Fibroblast of pulmonary artery (primary cell): ENCODE measurements at regions not wholly inside any gene's neighbourhood (a gene's known extent, or its start where the extent isn't known, plus 50 kb on each side); places are given as distances from the start of the nearest gene placed in this dataset.

Experiments
- DNase-seq: peaks from one replicate; pipeline ENCODE4 v3.0.0-alpha.2; 2010; ENCODE audit warnings: low read depth
- H3K4me3 ChIP-seq: replicated peaks from 2 replicates; pipeline ENCODE4 v1.5.1; 2011; ENCODE audit warnings: low read depth, mild to moderate bottlenecking, control low read depth, low read length, moderate library complexity
- CTCF ChIP-seq: IDR thresholded peaks from 2 replicates; pipeline ENCODE4 v1.5.1; 2011; ENCODE audit warnings: mild to moderate bottlenecking, control low read depth, low read length, inconsistent platforms; ENCODE audit errors: missing control alignments

- no peak for DNase-seq
- no peak for TF ChIP-seq CTCF
- H3K4me3 ChIP-seq: no peak overlapping the region
Measured at GRCh38 chr4:140297221-140297570, 76.2 kb upstream of the SCOC start.

GRCh38 chr4:140296335-140297220 lies 76.9 kb upstream of the SCOC start:
- H3K4me3 ChIP-seq: no peak overlapping the region
- TF ChIP-seq CTCF: no peak
- DNase-seq: peak; percentile 75

GRCh38 chr4:140293979-140294378 lies 79.5 kb upstream of the SCOC start:
- no peak overlapping the region for H3K4me3 ChIP-seq
- no peak for DNase-seq
- TF ChIP-seq CTCF: no peak

GRCh38 chr4:140291259-140291658 lies 82.2 kb upstream of the SCOC start:
- DNase-seq: no peak
- no peak overlapping the region for H3K4me3 ChIP-seq
- TF ChIP-seq CTCF: no peak

GRCh38 chr4:140289486-140289885 lies 84.0 kb upstream of the SCOC start:
- no peak for TF ChIP-seq CTCF
- no peak for DNase-seq
- no peak overlapping the region for H3K4me3 ChIP-seq

GRCh38 chr4:140286456-140286855 lies 87.0 kb upstream of the SCOC start:
- no peak overlapping the region for H3K4me3 ChIP-seq
- DNase-seq: no peak
- no peak for TF ChIP-seq CTCF

- TF ChIP-seq CTCF: no peak
- H3K4me3 ChIP-seq: no peak overlapping the region
- no peak for DNase-seq
Measured at GRCh38 chr4:140284456-140284855, 89.0 kb upstream of the SCOC start.
